Mucosa of descending colon (tissue), 3 donors: ENCODE measurements at regions not wholly inside any gene's neighbourhood (a gene's known extent, or its start where the extent isn't known, plus 50 kb on each side); places are given as distances from the start of the nearest gene placed in this dataset.
A peak's percentile ranks its signal among the peaks of the same experiment; 100 is the strongest.

Experiments
- ATAC-seq: fragments of 200-7000 bp; cut with Tn5 transposase; one replicate; pipeline ENCODE4 v1.9.1; 2020; ENCODE audit warnings: mild to moderate bottlenecking, moderate library complexity
- DNase-seq, 3 donors: peaks; one replicate each; pipeline ENCODE4 v3.0.0-alpha.2; 2020
- H3K36me3 ChIP-seq: fragments of 200-600 bp; one replicate; pipeline ENCODE4 v1.8.0; 2021; ENCODE audit warnings: low read depth, mild to moderate bottlenecking
- H3K4me1 ChIP-seq: fragments of 200-600 bp; one replicate; pipeline ENCODE4 v1.8.0; 2021; ENCODE audit warnings: low read depth, mild to moderate bottlenecking
- H3K4me3 ChIP-seq: fragments of 200-600 bp; one replicate; pipeline ENCODE4 v1.8.0; 2021; ENCODE audit warnings: mild to moderate bottlenecking
- H3K9me3 ChIP-seq: fragments of 200-600 bp; one replicate; pipeline ENCODE4 v1.8.0; 2021; ENCODE audit warnings: mild to moderate bottlenecking
- CTCF ChIP-seq: fragments of 200-600 bp; IDR thresholded peaks from one replicate; pipeline ENCODE4 v1.8.0; 2022; ENCODE audit warnings: antibody characterized with exemption, mild to moderate bottlenecking
- intact Hi-C, 2 donors: fragments of 100-400 bp; cut with DNase I in 1 of 2; cut with micrococcal nuclease in 1 of 2; formaldehyde crosslinking; loops; one replicate each; pipeline versions ENCODE4 v1.11.0 to v1.11.1; 2022; cut with DNase I, micrococcal nuclease
- donor health status: DM: no; HTN: no; CAD: no; lungs with moderate emphysema.
- donor health status: DM: no; HTN: no; CAD: no.
- donor health status: DM: no; HTN: yes; CAD: no.

- Histone ChIP-seq H3K4me3 (no peak overlapping the region), H3K4me1 (no peaks in the 10 kb centered on the region), H3K9me3 (no peaks in the 10 kb centered on the region), H3K36me3 (no peaks in the 10 kb centered on the region)
- TF ChIP-seq CTCF: no peak
- peak; percentile 77 for ATAC-seq
- intact Hi-C loops: no loop called here
- no peak for DNase-seq
Measured at GRCh38 chr14:56065621-56066290, 52.5 kb upstream of the PELI2 start.
